ENCODE measurements at regions not wholly inside any gene's neighbourhood (a gene's known extent, or its start where the extent isn't known, plus 50 kb on each side); places are given as distances from the start of the nearest gene placed in this dataset.

DNA sequence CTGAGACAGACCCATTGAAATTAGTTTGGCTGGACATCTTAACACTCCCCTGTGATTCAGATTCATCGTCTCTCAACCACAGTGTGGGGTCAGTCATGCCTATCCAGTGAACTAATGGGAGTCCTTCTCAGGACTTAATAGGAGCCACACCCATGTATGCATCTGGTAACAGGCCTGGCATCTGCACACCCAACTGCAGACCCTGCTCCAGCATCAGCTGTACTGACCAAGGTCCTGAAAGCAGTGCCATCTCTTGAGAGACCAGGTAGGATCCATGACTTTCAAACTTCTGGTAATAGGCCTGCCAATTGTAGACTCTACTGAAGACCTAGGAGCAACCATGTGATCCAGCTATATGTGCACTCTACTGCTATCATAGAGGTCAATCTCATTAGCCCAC is 363.6 kb upstream of the POU3F2 start:
- WGBS, 2 experiments = 91 to 92% methylated on average over 1 of the region's 1 CpG
- Histone ChIP-seq H3K27me3 (ENCODE audit: control insufficient read depth, insufficient read depth, low read length, poor library complexity, severe bottlenecking) (no peaks in the 10 kb centered on the region), H3K9me3 (ENCODE audit: control insufficient read depth, low read length) (no peaks in the 10 kb centered on the region), H3K36me3 (ENCODE audit: control insufficient read depth, insufficient read depth, low read length) (no peaks in the 10 kb centered on the region), H3K27ac (ENCODE audit: insufficient read depth, low read depth, low read length, poor library complexity, severe bottlenecking) (no peak overlapping the region), H3K4me3 (ENCODE audit: insufficient read depth, low read depth, low read length) (no peak overlapping the region), H3K4me1 (ENCODE audit: control insufficient read depth, insufficient read depth, low read length) (no peaks in the 10 kb centered on the region)

DNA sequence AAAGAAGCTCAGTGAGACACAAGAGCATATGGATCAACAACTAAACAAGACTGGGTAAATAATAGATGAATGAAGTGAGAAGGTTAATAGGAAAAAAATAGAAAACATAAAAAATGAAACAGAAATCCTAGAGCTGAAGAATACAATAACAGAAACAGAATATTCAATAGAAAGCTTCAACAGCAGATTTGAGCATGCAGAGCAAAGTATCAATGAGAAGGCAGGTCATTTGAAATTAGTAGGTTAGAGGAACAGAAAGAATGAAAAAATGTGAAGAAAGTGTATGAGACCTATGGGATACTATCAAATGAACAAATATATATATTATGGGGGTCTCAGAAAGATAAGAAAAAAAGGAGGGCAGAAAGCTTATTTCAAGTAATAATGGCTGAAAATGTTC is 362.9 kb upstream of the POU3F2 start:
- no peaks in the 10 kb centered on the region for H3K27me3 ChIP-seq (ENCODE audit: control insufficient read depth, insufficient read depth, low read length, poor library complexity, severe bottlenecking)
- no peak overlapping the region for H3K27ac ChIP-seq (ENCODE audit: insufficient read depth, low read depth, low read length, poor library complexity, severe bottlenecking)
- H3K4me1 ChIP-seq (ENCODE audit: control insufficient read depth, insufficient read depth, low read length) = no peaks in the 10 kb centered on the region
- H3K9me3 ChIP-seq (ENCODE audit: control insufficient read depth, low read length) = no peaks in the 10 kb centered on the region
- H3K36me3 ChIP-seq (ENCODE audit: control insufficient read depth, insufficient read depth, low read length) = no peaks in the 10 kb centered on the region
- H3K4me3 ChIP-seq (ENCODE audit: insufficient read depth, low read depth, low read length) = no peak overlapping the region

DNA sequence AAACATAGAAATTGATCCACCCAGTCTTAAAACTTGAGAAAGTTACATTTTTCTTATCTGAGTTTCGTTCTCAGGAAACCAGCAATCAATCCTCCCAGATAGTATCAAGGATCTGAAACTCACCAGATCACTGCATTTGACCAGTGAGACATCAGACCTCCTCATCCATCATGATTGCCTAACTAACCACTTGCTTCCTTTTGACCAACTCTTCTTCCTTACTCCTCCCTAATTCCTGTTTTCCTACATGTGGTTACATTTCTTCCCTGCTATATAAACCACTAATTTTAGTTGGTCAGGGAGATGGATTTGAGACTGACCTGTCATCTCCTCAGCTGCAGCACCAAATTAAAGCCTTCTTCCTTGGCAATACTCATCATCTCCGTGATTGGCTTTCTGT is 357.1 kb upstream of the POU3F2 start:
- Histone ChIP-seq H3K27ac (ENCODE audit: insufficient read depth, low read depth, low read length, poor library complexity, severe bottlenecking) (no peak overlapping the region), H3K27me3 (ENCODE audit: control insufficient read depth, insufficient read depth, low read length, poor library complexity, severe bottlenecking) (no peaks in the 10 kb centered on the region), H3K36me3 (ENCODE audit: control insufficient read depth, insufficient read depth, low read length) (no peaks in the 10 kb centered on the region), H3K4me3 (ENCODE audit: insufficient read depth, low read depth, low read length) (no peak overlapping the region), H3K4me1 (ENCODE audit: control insufficient read depth, insufficient read depth, low read length) (no peaks in the 10 kb centered on the region), H3K9me3 (ENCODE audit: control insufficient read depth, low read length) (no peaks in the 10 kb centered on the region)
- 90 to 94% methylated on average over 2 of the region's 2 CpGs for WGBS, 2 experiments

DNA sequence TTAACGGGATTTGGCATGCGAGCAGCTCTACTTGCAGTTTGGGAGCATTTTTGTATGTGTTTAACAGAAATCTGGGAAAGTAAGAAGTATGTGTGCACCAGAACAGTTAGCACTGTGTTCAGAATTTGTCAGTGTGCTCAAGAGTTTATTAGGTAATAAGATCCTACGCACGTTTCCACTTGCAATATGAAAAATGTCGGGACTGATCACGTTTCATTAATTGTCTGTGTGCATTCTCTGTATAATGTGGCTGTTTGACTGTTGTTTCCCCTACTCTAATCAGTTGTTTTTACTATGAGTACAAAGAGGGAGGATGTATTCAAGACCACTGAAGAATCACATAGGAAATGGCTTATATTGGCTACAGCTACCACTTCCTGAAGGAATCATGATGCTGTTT is 349.7 kb upstream of the POU3F2 start:
- H3K36me3 ChIP-seq (ENCODE audit: control insufficient read depth, insufficient read depth, low read length) = no peaks in the 10 kb centered on the region
- 95% methylated on average over 6 of the region's 6 CpGs for WGBS, 2 experiments
- peak overlapping the region; percentile 26 for H3K27ac ChIP-seq (ENCODE audit: insufficient read depth, low read depth, low read length, poor library complexity, severe bottlenecking)
- H3K27me3 ChIP-seq (ENCODE audit: control insufficient read depth, insufficient read depth, low read length, poor library complexity, severe bottlenecking) = no peaks in the 10 kb centered on the region
- H3K4me1 ChIP-seq (ENCODE audit: control insufficient read depth, insufficient read depth, low read length) = peaks cover 45% of the 10 kb centered on the region
- no peak overlapping the region for H3K4me3 ChIP-seq (ENCODE audit: insufficient read depth, low read depth, low read length)
- H3K9me3 ChIP-seq (ENCODE audit: control insufficient read depth, low read length) = no peaks in the 10 kb centered on the region

DNA sequence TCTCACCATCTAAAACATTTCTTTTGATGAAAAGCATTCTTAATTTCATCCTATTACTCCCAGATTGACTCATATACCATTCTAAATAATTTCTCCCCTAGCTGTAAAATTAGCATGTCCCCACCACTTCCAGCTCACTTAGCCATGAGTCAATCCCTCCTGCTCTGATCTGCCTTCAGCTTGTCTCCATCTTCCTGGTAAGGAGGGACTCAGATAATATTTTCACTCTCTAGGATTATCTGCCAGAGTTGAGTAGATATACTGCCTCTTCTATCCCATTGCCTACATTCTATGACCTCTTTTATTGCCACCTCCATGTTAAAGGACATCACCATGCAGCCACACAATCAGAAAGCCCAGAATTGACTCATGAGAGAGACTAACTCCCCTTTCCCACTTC is 348.8 kb upstream of the POU3F2 start:
- Histone ChIP-seq H3K27me3 (ENCODE audit: control insufficient read depth, insufficient read depth, low read length, poor library complexity, severe bottlenecking) (no peaks in the 10 kb centered on the region), H3K4me3 (ENCODE audit: insufficient read depth, low read depth, low read length) (no peak overlapping the region), H3K27ac (ENCODE audit: insufficient read depth, low read depth, low read length, poor library complexity, severe bottlenecking) (no peak overlapping the region), H3K4me1 (ENCODE audit: control insufficient read depth, insufficient read depth, low read length) (peaks cover 45% of the 10 kb centered on the region), H3K9me3 (ENCODE audit: control insufficient read depth, low read length) (no peaks in the 10 kb centered on the region), H3K36me3 (ENCODE audit: control insufficient read depth, insufficient read depth, low read length) (no peaks in the 10 kb centered on the region)

DNA sequence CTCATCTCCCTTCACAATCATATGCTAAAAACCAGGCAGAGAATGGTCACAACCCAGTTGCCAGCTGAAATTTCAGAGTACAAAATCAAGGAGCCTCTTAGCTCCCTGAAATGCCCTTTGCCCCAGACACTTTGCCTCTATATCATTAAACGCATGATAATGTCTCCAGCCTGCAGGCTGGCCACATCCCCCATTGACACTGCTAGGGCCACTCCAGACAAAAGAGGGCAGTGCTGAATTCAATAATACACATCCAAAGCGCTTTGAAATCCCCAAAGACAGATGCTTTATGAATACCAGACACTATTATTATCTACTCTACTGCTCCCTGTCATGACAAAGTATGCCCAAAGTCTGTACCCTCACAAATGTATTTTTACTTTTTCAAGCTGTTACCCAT is 348.3 kb upstream of the POU3F2 start:
- H3K4me3 ChIP-seq (ENCODE audit: insufficient read depth, low read depth, low read length) = no peak overlapping the region
- no peaks in the 10 kb centered on the region for H3K9me3 ChIP-seq (ENCODE audit: control insufficient read depth, low read length)
- peak overlapping the region; percentile 23 for H3K27ac ChIP-seq (ENCODE audit: insufficient read depth, low read depth, low read length, poor library complexity, severe bottlenecking)
- 32 to 33% methylated on average over 2 of the region's 2 CpGs for WGBS, 2 experiments
- H3K4me1 ChIP-seq (ENCODE audit: control insufficient read depth, insufficient read depth, low read length) = peaks cover 45% of the 10 kb centered on the region
- no peaks in the 10 kb centered on the region for H3K27me3 ChIP-seq (ENCODE audit: control insufficient read depth, insufficient read depth, low read length, poor library complexity, severe bottlenecking)
- H3K36me3 ChIP-seq (ENCODE audit: control insufficient read depth, insufficient read depth, low read length) = no peaks in the 10 kb centered on the region

DNA sequence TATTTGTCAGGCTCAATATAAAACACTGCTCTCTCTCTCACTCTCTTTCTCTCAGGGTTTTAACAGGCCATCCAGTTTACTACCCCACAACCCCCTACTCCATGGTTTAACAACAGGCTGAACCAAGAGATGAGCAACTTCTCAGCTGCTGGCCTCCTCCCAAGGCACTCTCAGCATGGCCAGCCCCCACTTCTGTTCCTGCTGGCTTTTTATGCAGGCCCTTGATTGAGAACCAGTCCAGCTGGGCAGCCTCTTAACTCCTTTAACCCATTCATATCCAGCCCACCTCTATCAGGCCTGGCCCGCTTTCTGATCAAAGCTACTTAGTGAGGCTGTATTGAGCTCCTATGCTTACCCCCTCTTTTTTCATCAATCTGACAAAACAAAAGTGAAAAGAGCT is 346.8 kb upstream of the POU3F2 start:
- no peak overlapping the region for H3K27ac ChIP-seq (ENCODE audit: insufficient read depth, low read depth, low read length, poor library complexity, severe bottlenecking)
- H3K4me3 ChIP-seq (ENCODE audit: insufficient read depth, low read depth, low read length) = no peak overlapping the region
- H3K36me3 ChIP-seq (ENCODE audit: control insufficient read depth, insufficient read depth, low read length) = no peaks in the 10 kb centered on the region
- no peaks in the 10 kb centered on the region for H3K27me3 ChIP-seq (ENCODE audit: control insufficient read depth, insufficient read depth, low read length, poor library complexity, severe bottlenecking)
- WGBS, 2 experiments = 30 to 31% methylated on average over 1 of the region's 1 CpG
- peaks cover 45% of the 10 kb centered on the region for H3K4me1 ChIP-seq (ENCODE audit: control insufficient read depth, insufficient read depth, low read length)
- H3K9me3 ChIP-seq (ENCODE audit: control insufficient read depth, low read length) = no peaks in the 10 kb centered on the region

DNA sequence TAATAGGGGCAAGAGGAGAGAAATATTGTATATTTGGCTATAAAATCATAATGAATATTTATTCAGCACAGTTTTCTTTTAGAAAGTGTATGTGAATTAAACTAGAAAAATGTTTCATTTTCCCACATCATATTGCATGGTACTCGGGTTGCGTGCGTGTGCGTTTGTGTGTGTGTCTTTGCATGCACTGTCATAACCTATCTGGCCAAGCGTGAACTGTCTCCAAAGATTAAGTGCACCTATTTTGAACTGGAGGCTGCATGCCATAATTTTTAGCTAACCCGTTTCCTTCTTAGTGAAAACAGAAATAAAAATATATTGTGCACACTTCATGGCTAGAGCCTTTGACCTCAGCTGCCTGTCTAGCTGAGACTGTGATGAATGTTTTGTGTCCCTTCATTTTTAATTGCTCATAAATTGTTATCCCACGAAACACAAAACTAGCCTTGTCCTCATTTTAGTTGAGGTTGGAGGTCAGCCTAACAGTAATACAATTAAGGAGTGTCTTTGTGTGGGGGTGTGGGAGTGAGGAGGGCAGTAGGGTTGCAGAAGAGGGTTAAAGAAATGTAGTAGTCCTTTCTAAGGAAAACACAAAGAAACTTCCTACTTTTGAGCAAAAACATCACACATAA is 336.1 kb upstream of the POU3F2 start:
- no peaks in the 10 kb centered on the region for H3K9me3 ChIP-seq (ENCODE audit: control insufficient read depth, low read length)
- peaks cover 12% of the 10 kb centered on the region for H3K4me1 ChIP-seq (ENCODE audit: control insufficient read depth, insufficient read depth, low read length)
- 93 to 96% methylated on average over 6 to 7 of the region's 7 CpGs for WGBS, 2 experiments
- H3K27me3 ChIP-seq (ENCODE audit: control insufficient read depth, insufficient read depth, low read length, poor library complexity, severe bottlenecking) = no peaks in the 10 kb centered on the region
- H3K27ac ChIP-seq (ENCODE audit: insufficient read depth, low read depth, low read length, poor library complexity, severe bottlenecking) = no peak overlapping the region
- H3K36me3 ChIP-seq (ENCODE audit: control insufficient read depth, insufficient read depth, low read length) = no peaks in the 10 kb centered on the region
- H3K4me3 ChIP-seq (ENCODE audit: insufficient read depth, low read depth, low read length) = no peak overlapping the region

DNA sequence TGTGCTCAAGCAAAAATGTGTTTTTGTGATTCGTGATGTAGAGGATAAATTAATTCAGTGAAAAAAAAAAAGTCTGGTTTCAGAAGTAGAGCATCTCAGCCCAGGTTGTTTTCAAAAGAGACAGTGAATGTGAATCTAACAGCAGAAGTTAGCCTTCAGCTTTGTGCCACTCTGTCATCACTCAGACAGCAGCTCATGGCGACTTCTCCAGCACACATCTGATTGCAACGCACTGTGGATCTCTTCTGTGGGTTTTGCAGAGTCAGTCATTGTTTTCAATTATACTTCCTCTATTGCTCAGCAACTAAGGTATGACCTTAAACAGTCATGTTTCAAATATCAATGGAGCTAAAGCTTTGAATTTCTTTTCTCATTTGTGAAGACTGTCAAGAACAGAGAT is 335.5 kb upstream of the POU3F2 start:
- H3K36me3 ChIP-seq (ENCODE audit: control insufficient read depth, insufficient read depth, low read length) = no peaks in the 10 kb centered on the region
- H3K27me3 ChIP-seq (ENCODE audit: control insufficient read depth, insufficient read depth, low read length, poor library complexity, severe bottlenecking) = no peaks in the 10 kb centered on the region
- H3K4me3 ChIP-seq (ENCODE audit: insufficient read depth, low read depth, low read length) = no peak overlapping the region
- H3K4me1 ChIP-seq (ENCODE audit: control insufficient read depth, insufficient read depth, low read length) = peaks cover 12% of the 10 kb centered on the region
- no peak overlapping the region for H3K27ac ChIP-seq (ENCODE audit: insufficient read depth, low read depth, low read length, poor library complexity, severe bottlenecking)
- WGBS, 2 experiments = 79 to 81% methylated on average over 3 of the region's 3 CpGs
- no peaks in the 10 kb centered on the region for H3K9me3 ChIP-seq (ENCODE audit: control insufficient read depth, low read length)

DNA sequence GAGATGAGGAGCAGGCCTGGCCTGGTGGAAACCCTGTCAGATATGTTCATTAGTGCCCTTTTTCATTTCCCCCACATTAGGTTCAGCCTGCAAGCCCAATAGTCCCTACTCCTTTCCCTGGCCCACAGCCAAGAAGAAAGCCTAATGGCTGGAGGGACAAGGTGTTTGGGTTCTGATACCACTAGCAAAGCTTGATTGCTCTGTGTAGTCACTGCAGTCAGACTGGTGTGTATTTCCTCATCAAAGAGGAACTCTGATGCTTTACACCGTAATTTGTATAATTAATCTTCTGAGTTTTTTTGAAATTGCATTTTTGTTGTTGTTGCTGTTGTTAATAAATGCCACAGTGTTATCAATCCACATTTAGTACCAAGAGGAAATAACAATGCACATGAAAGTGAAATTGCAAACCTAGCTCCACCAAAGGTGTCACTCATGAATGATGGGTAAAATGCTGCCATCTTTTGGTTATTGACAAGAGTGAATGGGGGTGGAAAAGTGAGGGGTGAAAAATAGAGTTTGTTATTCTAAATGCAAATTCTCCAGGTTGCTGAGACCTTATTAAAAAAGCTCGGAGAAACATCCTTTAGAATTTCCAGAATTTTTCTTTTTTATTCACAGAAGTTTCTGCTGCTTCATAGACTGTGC is 320.2 kb upstream of the POU3F2 start:
- no peak overlapping the region for H3K4me3 ChIP-seq (ENCODE audit: insufficient read depth, low read depth, low read length)
- no peaks in the 10 kb centered on the region for H3K27me3 ChIP-seq (ENCODE audit: control insufficient read depth, insufficient read depth, low read length, poor library complexity, severe bottlenecking)
- no peaks in the 10 kb centered on the region for H3K36me3 ChIP-seq (ENCODE audit: control insufficient read depth, insufficient read depth, low read length)
- WGBS, 2 experiments = 86 to 91% methylated on average over 1 to 2 of the region's 2 CpGs
- H3K9me3 ChIP-seq (ENCODE audit: control insufficient read depth, low read length) = no peaks in the 10 kb centered on the region
- no peak overlapping the region for H3K27ac ChIP-seq (ENCODE audit: insufficient read depth, low read depth, low read length, poor library complexity, severe bottlenecking)
- H3K4me1 ChIP-seq (ENCODE audit: control insufficient read depth, insufficient read depth, low read length) = no peaks in the 10 kb centered on the region

DNA sequence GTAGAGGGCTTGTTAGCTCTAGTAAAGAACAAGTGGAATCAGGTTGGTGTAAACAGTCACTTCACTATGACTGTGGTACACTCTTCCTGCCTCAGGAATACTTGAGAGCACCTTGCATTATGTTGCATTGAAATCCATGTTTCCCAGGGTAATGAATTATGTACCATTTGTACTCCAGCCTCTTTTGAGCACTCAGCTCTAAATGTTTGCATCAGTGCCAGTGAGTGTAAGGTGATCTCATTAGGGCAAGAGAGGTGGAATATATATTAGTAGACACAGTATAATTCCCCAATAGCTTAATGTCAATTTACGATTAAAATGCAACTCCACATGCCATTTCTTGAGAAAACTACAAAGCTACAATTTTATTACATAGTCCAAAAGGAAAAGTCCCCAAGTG is 319.6 kb upstream of the POU3F2 start:
- H3K9me3 ChIP-seq (ENCODE audit: control insufficient read depth, low read length) = no peaks in the 10 kb centered on the region
- H3K4me3 ChIP-seq (ENCODE audit: insufficient read depth, low read depth, low read length) = no peak overlapping the region
- no peaks in the 10 kb centered on the region for H3K4me1 ChIP-seq (ENCODE audit: control insufficient read depth, insufficient read depth, low read length)
- no peaks in the 10 kb centered on the region for H3K36me3 ChIP-seq (ENCODE audit: control insufficient read depth, insufficient read depth, low read length)
- no peaks in the 10 kb centered on the region for H3K27me3 ChIP-seq (ENCODE audit: control insufficient read depth, insufficient read depth, low read length, poor library complexity, severe bottlenecking)
- no peak overlapping the region for H3K27ac ChIP-seq (ENCODE audit: insufficient read depth, low read depth, low read length, poor library complexity, severe bottlenecking)
- 94% methylated on average over 1 of the region's 1 CpG for WGBS, 2 experiments

Data from ectodermal cell (in vitro differentiated cells).